ENCODE measurements at regions not wholly inside any gene's neighbourhood (a gene's known extent, or its start where the extent isn't known, plus 50 kb on each side); places are given as distances from the start of the nearest gene placed in this dataset.

DNA sequence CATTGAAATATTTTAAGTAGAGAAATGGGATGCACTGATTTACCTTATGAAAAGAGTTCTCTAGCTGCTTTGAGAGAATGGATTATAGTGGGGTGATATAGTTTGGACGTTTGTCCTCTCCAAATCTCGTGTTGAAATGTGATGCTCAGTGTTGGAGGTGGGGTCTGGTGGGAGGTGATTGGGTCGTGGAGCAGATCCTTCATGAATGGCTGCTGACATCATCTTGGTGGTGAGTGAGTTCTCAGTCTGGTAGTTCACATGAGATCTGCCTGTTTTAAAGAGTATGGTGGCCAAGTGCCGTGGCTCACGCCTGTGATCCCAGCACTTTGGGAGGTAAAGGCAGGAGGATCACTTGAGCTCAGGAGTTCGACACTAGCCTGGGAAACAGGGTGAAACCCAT is 58.7 kb upstream of the SH3RF3 start:
- no peak for DNase-seq (ENCODE audit: low read depth)

DNA sequence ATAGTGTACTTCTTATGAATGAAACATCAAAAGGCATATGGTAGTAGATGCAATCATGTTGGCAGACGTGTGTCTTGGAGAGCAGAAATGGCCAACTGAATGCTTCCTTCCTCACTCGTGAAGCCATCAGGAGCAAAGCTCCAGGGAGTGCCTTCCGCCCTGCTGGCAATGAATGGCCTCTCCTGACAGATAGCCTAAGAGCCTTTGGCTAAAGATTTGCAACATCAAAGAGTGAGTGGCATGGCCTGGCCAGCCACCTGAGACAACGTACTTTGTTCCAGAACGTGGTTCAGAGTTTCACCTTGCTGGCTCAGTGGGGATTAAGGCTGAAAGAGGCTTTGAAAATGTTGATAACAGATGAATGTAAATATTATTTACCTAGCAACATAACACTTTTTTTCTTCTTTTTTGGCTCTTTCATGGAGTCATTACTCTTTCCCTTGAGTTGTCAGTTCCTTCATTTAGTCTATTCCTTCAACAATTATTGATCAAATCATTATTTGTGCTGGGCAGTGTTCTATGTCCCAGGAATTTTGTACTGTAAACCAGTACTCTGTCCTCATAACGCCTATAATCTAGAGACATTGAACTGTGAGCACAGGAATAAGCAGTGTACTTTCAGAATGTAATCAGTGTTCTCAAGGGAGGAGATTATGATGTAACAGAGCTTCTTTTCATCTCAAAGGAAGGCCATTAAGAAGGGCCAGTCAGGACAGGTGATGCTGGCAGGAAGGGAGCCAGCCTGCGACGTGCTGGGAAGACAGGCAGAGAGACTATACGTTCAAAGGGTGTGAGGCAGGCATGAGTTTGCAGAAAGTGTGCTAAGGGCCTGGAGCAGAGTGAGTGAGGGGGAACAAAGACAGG is 59.4 kb upstream of the SH3RF3 start:
- no peak for DNase-seq (ENCODE audit: low read depth)

DNA sequence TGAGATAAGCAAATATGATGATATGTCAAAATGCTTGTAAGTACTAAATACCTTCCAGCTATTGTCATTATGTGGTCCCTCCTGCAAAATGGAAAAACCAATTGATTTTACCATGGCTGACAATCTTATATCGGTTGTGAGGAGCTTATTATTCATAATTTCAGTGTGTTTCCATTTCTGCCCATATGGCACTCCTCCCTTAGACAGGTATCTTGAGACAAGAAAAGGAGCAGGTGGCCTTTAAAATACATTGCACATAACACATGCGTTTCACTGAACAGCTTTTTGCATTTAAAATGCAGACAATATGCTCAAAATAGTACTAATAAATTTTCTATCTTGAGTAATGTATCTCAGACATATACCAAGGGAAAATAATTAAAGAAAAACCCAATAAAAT is 60.2 kb upstream of the SH3RF3 start:
- DNase-seq (ENCODE audit: low read depth): no peak

DNA sequence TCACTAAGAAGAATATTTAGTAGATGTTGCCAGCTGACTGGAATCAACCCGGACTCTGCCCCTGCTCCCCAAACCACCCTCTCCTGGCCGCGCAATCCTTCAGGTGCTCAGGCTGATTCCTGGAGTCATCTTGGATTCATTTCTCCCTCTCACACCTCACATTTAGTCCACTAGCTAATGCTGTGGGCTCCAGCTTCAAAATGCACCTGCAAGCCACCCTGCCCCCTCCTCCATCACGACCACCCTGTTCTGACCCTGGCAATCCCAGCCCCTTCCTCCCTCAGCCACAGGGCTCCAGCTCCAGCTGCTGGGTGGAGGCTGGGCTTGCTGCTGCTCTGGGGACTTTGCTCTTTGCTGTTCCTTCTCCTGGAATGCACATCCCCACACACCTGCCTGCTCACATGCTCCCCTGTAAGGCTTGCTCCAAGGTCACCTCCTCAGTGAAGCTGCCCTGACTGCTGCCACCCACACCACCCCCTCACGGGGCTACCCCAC is 61.3 kb upstream of the SH3RF3 start:
- DNase-seq (ENCODE audit: low read depth): no peak

DNA sequence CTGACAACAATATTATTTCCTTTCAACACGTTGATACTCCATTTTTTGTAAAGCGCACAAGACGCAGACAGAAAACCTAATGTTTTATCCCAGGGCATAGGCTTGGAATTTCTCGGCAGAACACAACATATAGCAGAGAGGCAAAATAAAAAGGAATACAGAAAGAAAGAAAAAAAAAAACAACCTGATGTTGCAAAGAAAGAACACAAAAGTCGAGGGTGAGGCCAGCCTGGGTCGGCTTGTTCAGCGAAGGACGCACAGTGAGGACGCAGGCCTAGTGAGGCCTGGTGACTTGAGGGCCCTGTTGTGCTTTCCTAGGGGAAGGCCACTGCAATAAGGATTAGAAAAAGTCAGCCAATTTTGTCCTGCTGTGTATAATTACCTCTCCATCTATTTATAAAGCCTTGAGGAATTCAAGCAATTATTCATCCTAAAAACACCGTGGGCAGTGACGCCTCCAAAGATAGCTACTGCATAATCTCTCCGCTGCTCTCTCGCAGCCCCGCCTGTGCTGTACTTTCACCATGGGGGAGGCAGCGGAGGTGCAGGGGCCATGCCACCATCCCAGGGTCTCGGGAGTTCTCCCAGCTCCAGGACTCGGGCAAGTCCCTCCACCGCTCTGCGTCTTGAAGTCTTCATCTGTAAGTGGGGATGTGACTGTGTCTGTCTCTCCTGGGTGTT is 61.9 kb upstream of the SH3RF3 start:
- no peak for DNase-seq (ENCODE audit: low read depth)

DNA sequence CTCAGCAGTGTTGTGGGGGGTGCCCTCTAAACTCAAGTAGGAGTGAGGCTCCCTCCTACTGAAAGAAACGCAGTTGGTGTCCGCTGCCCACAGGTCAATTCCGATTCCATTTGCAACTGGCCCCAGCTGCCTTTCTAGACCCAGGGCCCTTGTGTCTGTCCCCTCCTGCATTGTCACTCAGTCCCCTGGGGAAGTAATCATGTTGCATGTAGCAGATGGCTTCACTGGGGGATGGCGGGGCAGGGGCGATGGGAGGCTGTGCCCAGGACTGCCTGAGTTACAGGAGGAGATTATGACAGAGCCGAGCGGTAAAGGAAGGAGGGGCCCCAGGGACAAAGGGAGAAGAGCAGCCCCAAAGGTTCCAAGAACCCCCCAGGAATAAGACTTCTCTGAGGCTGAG is 62.5 kb upstream of the SH3RF3 start:
- no peak for DNase-seq (ENCODE audit: low read depth)

DNA sequence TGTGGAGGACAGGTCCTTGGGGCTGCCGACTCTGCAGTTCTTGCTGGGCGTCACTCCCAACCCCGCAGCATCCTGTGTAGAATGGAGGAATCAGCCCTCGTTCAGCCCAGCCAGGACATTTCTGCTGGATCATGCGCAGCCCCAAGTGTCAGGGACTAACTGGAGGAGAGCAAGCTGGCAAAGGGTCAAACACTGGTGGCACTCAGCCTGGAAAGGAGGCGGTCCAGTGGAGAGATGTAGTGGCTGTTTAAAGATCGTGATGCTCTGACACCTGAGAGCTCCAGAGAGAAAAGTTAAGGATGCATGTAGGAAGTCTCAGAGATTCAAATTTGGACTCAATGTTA is 63.6 kb upstream of the SH3RF3 start:
- DNase-seq (ENCODE audit: low read depth): no peak

DNA sequence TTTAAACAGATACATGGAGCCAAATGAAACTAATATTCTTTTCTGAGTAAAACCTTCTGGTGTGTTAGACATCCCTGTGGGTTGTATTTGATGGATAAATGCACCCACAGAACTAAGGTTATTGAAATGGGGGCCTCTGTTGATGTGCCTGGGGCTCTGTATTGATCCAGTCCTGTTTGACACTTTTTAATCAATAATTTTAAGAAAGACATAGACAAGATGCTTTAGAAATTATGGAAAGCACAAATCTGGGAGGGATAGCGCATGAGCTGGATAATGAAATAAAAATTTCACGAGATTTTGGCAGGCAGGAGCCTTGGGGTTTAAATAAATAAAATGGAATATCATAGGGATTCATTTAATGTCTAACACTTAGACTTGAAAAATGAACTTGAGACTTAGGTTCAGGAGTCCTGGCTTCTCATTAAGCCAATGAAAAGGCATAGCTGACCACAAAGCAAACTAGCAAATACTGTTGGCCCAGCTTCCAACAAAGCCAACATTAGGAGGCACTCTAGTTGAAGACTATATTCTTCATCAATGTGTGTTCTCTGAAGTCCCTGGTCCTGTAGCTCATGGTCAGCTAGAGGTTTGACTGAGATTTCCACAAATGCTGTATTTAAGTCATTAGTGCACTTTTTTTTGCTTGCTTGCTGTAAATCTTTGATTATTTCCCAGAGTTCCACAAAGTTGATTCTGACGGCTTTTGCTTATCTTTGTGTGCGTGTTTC is 64.2 kb upstream of the SH3RF3 start:
- DNase-seq (ENCODE audit: low read depth): no peak

DNA sequence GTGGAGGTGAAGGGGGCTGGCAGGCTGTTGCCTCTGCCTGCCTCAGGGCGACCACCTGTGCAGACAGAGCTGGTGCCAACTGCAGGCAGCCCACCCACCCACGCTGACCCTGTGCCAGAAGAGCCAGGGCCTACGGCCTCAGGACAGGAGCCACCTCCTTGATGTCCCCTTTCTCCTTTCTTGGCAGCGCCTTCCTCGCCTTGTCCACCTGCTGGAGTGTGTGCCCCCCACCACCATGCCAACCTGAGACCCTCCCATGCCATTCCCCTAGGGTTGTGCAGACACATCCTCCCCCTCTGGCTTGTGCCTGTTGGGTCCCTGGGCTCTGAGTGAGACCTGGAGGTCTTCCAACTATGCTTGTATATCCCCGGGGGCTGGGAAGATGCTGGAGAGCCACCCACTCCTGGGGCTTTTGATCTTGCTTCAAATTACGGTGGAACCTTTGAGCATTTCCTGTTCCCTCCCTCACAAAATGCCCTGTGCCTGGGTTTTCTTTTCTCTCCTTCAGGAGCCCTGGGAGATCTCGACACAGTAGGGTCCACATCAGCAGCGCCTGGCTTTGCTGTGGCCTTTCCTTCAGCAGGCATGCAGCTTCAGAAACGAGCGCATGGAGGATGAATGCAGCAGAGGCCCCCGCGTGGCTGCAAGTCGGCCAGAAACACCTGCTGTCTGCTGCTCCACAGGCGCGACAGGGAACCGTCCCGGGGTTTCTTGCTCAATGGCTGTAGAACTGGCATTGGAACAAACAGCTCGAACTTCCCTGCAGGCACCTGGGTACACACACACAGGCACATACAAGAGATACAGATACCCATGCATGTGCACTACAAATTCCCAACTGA is 65.9 kb upstream of the SH3RF3 start:
- no peak for DNase-seq (ENCODE audit: low read depth)

DNA sequence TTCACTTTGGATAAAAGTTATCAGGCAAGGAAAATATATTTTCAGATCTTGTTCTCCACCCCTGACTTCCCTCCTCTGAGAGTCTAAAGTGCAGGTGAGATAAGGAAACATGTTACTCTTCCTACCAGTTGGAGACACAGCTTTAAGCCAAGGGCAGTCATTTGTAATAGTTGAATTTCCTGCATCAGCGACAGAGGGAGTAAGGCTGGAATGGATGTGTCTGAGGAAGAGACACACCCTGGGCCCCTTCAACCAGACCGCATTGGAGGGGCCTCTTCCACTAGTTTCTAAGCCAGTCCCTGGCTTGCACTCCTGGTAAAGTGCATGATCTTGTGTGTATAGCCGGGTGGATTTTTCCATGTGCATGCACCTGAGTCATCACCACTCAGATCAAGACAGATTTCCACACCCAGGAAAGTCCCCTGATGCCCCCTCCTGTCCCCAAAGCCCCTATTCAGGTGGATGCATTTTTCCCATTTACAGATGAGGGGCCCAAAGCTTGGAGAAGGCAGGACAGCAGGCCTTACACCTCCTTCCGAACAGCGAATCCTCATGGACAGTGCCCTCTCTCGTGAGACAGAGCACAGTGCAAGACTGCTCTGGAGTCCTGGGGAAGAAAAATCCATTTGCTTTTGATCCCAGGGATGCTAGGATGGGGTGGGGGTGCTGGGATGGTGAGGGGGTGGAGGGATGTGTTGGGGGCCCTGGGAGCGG is 66.7 kb upstream of the SH3RF3 start:
- DNase-seq (ENCODE audit: low read depth): no peak

DNA sequence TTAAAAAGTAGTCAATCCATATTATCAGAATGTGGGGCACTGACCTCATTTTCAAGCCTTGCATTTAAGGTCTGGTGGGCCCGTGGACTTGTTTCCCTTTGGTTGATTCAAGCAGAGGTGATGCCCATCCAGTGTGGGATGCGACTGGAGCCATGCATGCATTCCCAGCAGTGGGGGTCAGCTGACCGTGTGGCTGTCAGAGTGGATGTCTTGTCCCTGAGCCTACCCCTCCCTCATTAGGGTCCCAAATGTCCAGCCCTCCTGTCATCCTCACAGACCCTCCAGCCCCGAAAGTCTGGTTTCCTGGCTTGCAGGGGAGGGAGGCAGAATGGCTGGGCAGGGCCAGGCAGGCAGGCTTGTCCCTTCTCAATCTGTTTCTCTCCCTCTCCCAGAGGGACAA is 67.3 kb upstream of the SH3RF3 start:
- no peak for DNase-seq (ENCODE audit: low read depth)

DNA sequence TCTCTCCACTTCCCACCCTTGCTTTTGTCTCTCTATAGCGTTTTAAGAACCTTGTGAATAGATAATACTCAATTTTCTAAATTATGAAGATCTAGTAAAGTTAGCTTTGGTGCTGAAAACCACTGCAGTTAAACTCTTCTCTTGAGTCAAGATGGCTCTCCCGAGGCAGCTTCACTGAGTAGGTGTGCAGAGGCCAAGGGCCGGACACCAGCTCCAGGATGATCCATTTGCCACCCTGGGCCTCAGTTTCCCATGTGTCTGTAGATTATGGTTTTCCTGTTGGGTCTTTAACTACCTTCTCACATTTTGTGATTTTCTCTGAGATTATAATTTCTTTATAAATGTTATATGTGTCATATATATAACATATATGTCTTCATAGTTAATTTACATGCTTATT is 68.5 kb upstream of the SH3RF3 start:
- DNase-seq (ENCODE audit: low read depth): no peak

DNA sequence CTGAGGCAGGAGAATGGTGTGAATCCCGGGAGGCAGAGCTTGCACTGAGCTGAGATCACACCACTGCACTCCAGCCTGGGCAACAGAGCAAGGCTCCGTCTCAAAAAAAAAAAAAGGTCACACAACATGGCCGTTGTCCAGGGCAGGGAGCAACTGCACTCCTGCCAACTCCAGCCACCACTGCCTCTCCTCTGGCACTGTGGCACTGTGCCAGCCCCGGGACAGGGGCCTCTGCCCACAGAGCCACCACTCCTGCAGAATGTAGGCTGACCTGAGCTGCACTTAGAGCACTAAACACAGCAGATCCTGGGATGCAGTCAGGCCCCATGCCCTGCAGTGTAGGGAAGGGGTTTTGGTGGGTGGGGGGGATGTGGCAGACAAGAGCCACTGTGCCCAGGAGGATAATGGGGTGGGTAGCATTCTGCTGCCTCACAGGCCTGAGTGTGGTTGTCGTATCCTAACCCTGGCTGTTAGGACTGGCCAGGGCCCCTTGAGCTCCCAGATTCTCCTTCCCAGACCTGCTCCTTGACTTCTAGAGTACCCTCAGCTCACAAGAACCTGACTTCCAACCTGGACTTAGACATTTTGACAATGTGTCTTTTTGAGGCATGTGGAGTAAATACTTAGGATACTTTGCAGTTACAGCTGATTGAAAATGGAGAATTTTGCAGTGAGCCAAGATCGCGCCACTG is 69.4 kb upstream of the SH3RF3 start:
- no peak for DNase-seq (ENCODE audit: low read depth)

DNA sequence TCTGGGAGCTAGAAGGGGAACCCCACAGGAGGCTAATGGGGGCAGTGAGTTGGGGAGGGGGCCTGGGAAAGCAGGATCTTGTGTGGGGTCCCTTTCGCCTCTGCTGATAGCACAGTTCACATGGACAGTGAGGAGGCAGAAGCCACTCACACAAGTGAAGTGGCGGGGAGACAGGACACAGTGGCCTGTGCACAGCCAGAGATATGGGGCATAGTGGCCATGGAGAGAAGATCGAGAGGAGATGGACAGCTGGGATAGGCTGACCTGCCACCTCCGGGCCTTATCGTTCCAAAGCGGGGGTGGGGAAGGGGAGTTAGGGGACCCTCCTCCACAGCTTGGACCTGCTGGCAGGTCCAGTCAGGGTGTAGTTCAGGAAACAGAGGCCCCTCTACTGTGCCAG is 69.8 kb upstream of the EDAR start:
- no peak for DNase-seq (ENCODE audit: low read depth)

DNA sequence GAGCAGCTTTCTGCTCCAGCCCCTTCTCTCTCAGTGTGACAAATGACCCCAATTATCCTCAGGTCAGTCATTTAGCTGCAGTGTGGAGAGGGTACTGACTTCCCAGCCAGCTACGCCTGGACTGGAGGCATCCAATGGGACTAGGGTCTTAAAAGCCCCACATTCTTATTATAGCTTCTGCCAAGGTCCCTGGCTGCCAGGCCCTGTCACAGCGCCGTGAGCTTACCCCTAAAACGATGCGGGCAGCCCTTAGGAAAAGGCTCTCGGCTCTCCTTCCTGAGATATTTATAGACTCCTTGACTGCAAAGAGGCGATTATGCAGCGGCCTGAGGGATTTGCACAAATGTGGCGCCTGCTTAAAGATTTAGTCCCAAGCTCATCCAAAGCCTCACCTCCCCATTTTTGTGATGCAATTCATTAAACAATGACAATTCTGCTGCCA is 69.2 kb upstream of the EDAR start:
- DNase-seq (ENCODE audit: low read depth): no peak

DNA sequence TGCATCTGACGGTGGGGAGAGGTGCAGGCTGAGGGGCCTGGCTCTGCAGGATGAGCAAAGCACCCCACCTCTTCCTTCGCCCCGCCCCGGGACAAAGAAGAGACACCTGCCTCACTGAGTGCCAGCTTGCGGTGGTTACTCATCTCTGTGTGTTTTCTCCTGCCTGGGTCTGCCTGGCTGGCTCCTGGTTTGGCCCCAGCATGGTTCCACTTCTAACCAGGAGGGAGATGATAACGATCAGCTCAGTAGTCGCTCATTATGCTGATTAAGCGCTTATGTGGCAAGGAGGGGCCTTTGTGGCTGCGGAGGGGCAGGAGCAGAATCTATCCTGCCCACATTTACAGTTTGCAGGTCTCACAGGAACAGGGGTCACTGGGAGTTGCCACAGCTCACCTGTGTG is 68.7 kb upstream of the EDAR start:
- DNase-seq (ENCODE audit: low read depth): no peak

DNA sequence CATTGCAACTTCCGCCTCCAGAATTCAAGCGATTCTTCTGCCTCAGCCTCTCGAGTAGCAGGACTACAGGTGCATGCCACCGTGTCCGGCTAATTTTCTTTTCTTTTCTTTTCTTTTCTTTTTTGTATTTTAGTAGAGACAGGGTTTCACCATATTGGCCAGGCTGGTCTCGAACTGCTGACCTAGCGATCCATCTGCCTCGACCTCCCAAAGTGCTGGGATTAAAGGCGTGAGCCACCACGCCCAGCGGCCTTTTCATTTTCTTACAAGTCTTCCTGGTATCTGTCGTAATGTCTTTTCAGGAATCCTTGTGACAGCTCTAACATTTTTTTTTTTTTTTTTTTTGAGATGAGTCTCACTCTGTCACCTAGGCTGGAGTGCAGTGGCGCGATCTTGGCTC is 66.4 kb upstream of the EDAR start:
- DNase-seq (ENCODE audit: low read depth): no peak

DNA sequence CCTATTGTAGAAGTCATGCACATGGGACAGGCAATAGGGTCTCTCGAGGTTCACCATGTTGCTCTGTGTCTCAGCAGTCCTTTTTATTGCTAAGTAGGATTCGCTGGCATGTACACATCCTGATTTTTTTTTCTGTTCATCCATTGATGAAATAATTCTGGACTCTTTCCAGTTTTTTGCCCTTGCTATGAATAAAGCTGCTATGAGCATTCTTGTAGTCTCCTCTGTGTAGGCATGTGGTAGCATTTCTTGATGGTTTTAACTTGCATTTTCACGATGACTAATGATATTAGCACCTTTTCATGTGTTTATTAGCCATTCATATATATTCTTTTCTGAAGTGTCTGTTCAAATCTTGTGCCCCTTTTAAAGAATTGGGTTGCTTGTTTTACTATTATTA is 65.8 kb upstream of the EDAR start:
- no peak for DNase-seq (ENCODE audit: low read depth)

DNA sequence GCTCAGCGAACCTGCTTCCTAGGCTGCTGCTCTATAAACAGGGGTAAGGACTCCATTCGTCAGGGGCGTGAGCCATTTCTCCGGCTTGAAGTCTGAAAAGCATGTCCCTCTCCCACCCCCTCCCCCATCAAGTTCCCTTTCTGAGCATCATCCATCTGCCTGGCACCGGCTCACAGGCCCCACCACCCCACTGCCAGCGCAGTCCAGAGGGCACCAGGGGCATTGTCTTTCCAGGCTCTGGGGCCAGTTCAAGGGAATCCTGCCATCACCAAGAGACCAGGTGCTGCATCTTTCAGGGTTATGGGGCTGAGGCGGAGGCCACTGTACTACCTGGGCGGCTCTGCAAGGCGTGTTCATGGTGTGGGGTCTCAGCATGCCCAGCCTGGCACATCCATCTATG is 64.7 kb upstream of the EDAR start:
- no peak for DNase-seq (ENCODE audit: low read depth)

DNA sequence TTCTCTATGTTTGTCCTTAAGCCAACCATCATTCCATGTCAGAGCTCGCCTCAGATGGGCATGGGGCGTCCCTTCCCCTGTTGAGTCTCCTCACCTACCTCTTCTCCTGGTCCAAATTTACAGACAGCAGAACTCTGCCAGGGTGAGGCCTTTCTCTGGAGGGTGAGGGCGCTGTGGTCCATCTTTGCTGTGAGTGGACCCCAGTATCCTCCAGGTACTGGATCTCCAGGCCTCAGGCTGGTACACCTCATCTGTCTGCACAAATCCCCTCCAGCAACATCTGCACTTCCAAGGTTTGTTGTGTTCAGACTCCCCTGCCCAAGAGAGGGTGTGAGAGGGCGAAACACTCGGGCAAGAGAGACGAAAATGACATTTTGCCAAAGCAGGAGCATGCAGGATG is 63.9 kb upstream of the EDAR start:
- DNase-seq (ENCODE audit: low read depth): no peak
